Muscle layer of colon (tissue), 2 donors: ENCODE measurements at regions not wholly inside any gene's neighbourhood (a gene's known extent, or its start where the extent isn't known, plus 50 kb on each side); places are given as distances from the start of the nearest gene placed in this dataset.

Experiments
- H3K27ac ChIP-seq: one replicate; pipeline ENCODE4 v1.7.0; 2013; ENCODE audit warnings: low read depth, mild to moderate bottlenecking, low read length, moderate library complexity
- H3K27me3 ChIP-seq, 2 donors: one replicate each; pipeline ENCODE4 v1.7.0; 2013; ENCODE audit warnings: low read length in 2 of 2, mild to moderate bottlenecking in 2 of 2; ENCODE audit not compliant: insufficient read depth in 2 of 2, control insufficient read depth in 1 of 2
- H3K36me3 ChIP-seq: one replicate; pipeline ENCODE4 v1.7.0; 2013; ENCODE audit warnings: mild to moderate bottlenecking, low read length; ENCODE audit not compliant: insufficient read depth
- H3K4me1 ChIP-seq: one replicate; pipeline ENCODE4 v1.7.0; 2013; ENCODE audit warnings: mild to moderate bottlenecking, low read length; ENCODE audit not compliant: insufficient read depth
- H3K4me3 ChIP-seq, 2 donors: one replicate each; pipeline ENCODE4 v1.7.0; 2013; ENCODE audit warnings: low read length in 2 of 2, low read depth in 1 of 2, mild to moderate bottlenecking in 1 of 2, moderate library complexity in 1 of 2
- H3K9ac ChIP-seq: one replicate; pipeline ENCODE4 v1.7.0; 2013; ENCODE audit warnings: low read length
- H3K9me3 ChIP-seq: one replicate; pipeline ENCODE4 v1.7.0; 2013; ENCODE audit warnings: mild to moderate bottlenecking, low read length
- donor health status: abdominal sarcoma.
- donor health status: Adenocarcinoma of cecum.

DNA sequence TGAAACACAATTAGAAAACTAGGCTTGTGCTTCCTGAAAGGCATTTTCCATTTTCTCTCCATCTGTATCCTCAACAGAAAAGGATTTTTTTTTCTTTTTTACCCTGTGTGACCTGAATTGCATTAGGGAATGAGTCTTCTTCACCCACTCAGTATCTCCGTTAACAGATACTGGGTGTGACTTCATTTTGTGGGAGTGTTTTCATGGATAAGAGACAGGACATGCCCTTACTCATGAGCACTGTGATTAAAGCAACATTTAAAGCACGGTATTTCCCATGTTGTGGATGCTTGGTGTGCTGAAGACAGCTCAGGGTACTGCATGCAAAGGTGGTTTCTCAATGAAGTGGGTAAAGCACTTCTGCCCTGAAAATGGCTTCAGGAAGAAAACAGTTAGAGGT lies 1397.3 kb upstream of the TMEM132C start:
- Histone ChIP-seq H3K4me3 (no peak overlapping the region), H3K36me3 (no peaks in the 10 kb centered on the region), H3K27me3 (no peaks in the 10 kb centered on the region), H3K9me3 (no peaks in the 10 kb centered on the region), H3K27ac (no peak overlapping the region), H3K4me1 (no peaks in the 10 kb centered on the region), H3K9ac (no peak overlapping the region)

DNA sequence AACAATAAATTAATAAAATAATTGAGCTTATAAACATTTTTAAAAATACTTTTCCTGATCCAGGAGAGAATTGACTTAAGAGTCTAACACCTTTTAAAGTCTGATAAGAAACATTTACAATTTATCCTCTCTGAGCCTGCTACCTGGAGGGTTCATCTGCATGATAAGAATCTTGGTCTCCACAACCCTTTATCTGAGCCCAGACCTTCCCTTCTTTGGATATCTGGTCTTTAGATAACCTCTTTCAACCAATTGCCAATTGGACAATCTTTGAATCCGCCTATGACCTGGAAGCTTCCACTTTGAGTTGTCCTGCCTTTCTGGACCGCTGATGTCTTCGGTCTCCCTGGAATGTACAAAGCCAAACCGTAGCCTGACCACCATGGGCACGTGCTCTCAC lies 1393.3 kb upstream of the TMEM132C start:
- no peak overlapping the region for H3K9ac ChIP-seq
- no peaks in the 10 kb centered on the region for H3K4me1 ChIP-seq
- H3K36me3 ChIP-seq = no peaks in the 10 kb centered on the region
- no peaks in the 10 kb centered on the region for H3K9me3 ChIP-seq
- no peak overlapping the region for H3K4me3 ChIP-seq
- no peak overlapping the region for H3K27ac ChIP-seq
- H3K27me3 ChIP-seq = no peaks in the 10 kb centered on the region

DNA sequence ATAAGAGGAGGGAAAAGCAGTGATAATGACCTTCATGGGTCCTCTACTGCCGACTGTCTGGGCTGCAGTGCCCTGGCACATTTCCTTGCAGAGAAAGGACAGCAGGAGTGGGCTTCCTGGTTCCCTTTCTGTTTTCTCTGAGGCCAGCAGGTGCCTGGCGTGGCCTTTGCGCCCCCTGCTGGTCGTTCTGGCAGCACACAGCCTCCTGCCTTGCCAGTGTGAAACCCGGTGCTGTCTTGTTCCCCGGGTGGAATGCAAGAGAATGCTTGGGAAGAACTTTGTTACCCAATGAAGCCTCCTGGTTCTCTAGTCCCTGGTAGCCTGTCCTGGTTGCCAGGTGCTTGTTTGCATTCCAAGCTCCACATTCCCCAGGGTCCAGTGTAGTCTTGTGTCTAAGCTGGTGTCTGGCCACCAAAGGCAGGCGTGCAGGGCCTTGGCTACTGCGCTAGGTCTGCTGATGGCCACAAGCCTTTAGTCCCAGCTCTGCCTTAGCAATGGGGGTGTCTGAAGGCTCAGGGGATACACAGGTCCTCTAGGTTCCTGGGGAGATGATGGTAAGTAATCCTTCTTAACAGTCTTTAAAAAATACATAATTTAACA lies 1392.4 kb upstream of the TMEM132C start:
- Histone ChIP-seq H3K9ac (no peak overlapping the region), H3K4me1 (no peaks in the 10 kb centered on the region), H3K27ac (no peak overlapping the region), H3K4me3 (no peak overlapping the region), H3K9me3 (no peaks in the 10 kb centered on the region), H3K27me3 (no peaks in the 10 kb centered on the region), H3K36me3 (no peaks in the 10 kb centered on the region)

DNA sequence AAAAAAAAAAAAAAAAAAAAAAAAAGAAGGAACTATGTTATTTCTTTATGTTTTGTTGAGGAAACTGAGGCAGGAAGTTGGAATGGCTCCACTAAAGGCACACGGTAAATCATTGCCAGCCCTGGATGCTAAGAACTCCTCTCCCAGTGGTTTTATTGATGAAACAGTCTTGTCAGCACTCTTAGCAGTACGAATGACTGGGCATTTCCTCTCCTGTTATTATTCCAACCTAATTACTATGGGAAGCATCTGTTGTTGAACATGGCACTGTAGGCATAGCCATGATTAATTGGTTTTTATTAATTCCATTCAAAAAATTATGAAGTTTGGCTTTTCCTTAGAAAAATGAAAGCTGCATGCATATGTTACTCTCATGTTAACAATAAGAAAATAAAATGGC lies 1387.1 kb upstream of the TMEM132C start:
- Histone ChIP-seq H3K9ac (no peak overlapping the region), H3K27me3 (no peaks in the 10 kb centered on the region), H3K9me3 (no peaks in the 10 kb centered on the region), H3K4me3 (no peak overlapping the region), H3K27ac (no peak overlapping the region), H3K4me1 (peaks cover 12% of the 10 kb centered on the region), H3K36me3 (no peaks in the 10 kb centered on the region)

DNA sequence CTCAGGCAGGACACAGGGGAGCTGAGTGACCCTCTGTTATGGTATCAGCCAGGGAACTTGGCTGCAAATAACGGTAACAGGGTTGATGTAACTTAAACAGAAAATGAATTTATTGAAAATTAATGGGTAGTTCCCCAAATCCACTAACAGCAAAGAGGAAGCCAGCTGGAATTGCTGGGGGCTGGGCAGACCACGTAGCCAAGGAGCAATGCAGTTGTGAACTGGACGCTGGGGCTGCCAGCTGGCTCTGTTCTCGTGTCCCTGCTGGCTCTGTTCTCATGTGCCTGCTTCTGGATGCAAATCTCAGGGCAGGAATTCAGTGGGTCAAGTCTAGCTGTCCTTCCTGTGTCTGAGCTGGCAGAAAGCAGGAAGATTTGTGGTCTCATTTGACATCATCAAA lies 1383.3 kb upstream of the TMEM132C start:
- no peaks in the 10 kb centered on the region for H3K36me3 ChIP-seq
- no peaks in the 10 kb centered on the region for H3K27me3 ChIP-seq
- peaks cover 12% of the 10 kb centered on the region for H3K4me1 ChIP-seq
- H3K27ac ChIP-seq = no peak overlapping the region
- no peak overlapping the region for H3K9ac ChIP-seq
- no peaks in the 10 kb centered on the region for H3K9me3 ChIP-seq
- no peak overlapping the region for H3K4me3 ChIP-seq

DNA sequence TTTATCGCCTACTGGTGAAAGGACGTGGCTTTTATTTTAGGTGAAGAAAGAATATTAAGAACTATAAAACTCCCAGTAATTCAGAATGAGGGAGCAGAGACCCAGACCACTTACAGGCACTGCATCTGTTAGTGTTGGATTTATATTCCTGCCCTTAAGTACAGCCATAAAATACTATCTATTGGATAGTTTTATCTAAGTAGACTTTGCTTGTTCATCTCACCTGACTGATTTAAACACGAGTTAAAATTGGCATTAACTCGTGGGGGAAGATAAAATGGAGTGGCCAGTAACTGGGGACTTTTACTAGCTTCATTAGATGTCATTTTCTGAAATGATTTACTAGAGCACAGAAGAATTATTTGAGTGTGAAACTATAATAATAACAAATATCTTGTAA lies 1377.5 kb upstream of the TMEM132C start:
- no peak overlapping the region for H3K4me3 ChIP-seq
- no peaks in the 10 kb centered on the region for H3K36me3 ChIP-seq
- no peaks in the 10 kb centered on the region for H3K9me3 ChIP-seq
- peaks cover under 1% of the 10 kb centered on the region for H3K4me1 ChIP-seq
- H3K27ac ChIP-seq = no peak overlapping the region
- no peaks in the 10 kb centered on the region for H3K27me3 ChIP-seq
- no peak overlapping the region for H3K9ac ChIP-seq

DNA sequence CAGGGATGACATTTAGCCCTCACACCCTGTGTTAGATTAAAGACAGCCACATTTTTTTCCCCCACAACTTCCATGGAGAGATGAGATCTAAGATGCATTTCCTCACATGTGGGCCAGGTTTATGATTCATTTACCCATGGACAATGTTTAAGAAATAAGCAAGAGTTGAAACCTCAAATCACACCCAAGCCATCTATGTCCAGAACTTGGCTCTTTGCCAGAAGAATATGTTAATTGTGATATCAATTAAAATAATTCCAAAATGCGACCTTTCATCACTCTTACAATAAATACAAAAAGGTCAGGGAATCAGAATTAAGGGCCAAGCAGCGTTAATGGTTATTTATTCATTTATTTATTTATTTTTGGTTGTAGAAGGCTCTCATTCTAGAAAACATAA lies 1376.9 kb upstream of the TMEM132C start:
- Histone ChIP-seq H3K9ac (no peak overlapping the region), H3K9me3 (no peaks in the 10 kb centered on the region), H3K27ac (no peak overlapping the region), H3K4me3 (no peak overlapping the region), H3K4me1 (no peaks in the 10 kb centered on the region), H3K36me3 (no peaks in the 10 kb centered on the region), H3K27me3 (no peaks in the 10 kb centered on the region)

DNA sequence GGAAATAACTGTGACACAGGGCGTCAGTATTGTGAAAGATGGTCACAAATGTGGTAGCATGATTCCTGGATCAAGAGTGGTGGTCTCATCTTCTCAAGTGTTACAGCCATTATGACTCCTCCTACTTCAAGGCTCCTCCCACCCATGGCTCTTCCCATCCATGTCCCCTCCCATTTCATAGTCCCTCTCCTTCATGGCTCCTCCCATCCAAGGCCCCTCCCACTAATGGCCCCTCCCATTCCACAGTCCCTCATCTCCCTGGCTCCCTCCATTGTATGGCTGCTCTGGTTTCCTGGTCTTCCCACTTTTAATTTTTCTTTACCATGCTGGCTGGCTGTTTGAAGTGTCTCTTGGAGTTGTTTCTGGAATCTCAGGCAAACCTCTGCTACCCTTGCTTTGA lies 1375.2 kb upstream of the TMEM132C start:
- no peak overlapping the region for H3K9ac ChIP-seq
- no peak overlapping the region for H3K4me3 ChIP-seq
- no peaks in the 10 kb centered on the region for H3K4me1 ChIP-seq
- no peak overlapping the region for H3K27ac ChIP-seq
- no peaks in the 10 kb centered on the region for H3K27me3 ChIP-seq
- H3K36me3 ChIP-seq = no peaks in the 10 kb centered on the region
- no peaks in the 10 kb centered on the region for H3K9me3 ChIP-seq

DNA sequence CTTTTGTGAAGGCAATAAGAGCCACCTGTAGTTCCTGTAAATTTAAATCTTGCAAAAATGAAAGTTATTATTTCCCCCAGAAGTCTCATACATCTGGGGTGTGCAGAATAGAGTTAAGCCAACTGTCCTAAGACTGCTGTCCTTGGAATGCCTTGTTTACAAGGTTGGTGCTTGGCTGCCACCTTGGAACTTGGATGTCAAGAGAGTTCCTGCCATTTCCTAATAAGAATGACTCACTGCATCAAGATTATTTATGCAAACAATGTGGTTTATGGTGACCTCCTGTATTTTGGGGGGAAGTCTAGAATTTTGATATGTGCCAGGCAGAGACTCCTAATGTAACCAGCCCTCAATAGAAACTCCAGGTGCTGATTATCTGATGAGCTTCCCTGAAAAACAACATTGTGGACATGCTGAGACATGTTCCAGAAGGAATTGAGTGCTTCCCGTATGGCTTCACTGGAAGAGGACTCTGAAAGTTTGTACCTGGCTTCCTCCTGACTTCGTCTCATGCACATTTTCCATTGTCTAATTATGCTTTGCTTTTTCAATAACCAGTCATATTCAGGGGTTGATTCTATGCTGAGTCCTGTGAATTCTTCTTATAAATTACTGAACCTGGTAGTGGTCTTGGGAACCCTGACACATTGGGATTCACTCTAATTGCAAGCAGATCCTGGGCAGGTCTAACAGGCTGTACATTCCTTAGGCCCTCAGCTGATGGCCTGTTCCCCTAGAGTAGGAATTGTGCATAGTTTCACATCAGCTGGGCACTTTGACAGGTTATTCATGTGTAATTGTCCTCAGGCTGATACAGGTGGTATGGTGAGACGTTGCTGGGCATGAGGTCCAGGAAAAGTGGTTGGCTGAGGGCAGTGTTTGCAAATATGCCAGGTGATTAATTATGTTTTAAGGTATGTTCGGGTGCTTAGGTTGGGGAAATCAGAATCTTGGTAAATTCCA lies 1370.7 kb upstream of the TMEM132C start:
- no peaks in the 10 kb centered on the region for H3K9me3 ChIP-seq
- H3K27me3 ChIP-seq = no peaks in the 10 kb centered on the region
- no peaks in the 10 kb centered on the region for H3K4me1 ChIP-seq
- no peak overlapping the region for H3K27ac ChIP-seq
- H3K9ac ChIP-seq = no peak overlapping the region
- no peak overlapping the region for H3K4me3 ChIP-seq
- H3K36me3 ChIP-seq = no peaks in the 10 kb centered on the region

DNA sequence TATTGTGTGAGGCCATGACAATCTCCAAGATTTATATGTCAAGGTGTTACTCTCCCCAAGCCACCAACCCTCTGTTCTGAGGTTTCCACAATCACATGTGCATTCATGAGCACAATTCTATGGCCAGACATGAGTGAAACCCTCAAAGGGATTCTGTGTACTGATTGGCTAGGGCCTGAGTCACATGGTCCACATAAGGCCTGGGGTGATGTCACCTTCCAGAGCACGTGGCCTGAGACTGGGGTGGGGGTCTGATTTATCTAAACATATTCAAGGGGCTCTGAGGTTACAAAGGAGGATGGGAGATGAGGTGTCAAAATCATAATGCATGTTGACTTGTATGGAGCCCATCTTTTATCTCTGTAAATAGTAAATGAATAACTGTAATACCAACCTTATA lies 1369.9 kb upstream of the TMEM132C start:
- Histone ChIP-seq H3K27me3 (no peaks in the 10 kb centered on the region), H3K9me3 (no peaks in the 10 kb centered on the region), H3K9ac (no peak overlapping the region), H3K4me3 (no peak overlapping the region), H3K4me1 (no peaks in the 10 kb centered on the region), H3K27ac (no peak overlapping the region), H3K36me3 (no peaks in the 10 kb centered on the region)

DNA sequence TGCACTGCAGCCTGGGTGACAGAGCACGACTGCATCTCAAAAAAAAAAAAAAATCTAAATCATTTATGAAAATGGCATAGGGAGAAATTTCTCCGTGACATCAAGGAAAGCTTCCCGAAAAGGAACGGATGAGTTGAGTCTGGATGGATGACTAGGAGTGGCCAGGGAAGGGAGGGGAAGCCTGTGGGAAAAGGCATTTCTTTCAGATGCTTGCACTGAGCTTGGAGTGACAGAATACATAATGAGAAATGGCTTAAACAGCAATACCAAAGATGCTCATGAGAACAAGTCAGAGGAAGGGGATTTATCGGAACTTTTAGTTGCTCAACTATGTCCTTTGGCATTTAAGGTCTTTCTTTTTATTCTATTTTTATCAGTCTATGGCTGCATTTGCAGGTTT lies 1369.2 kb upstream of the TMEM132C start:
- H3K9me3 ChIP-seq = no peaks in the 10 kb centered on the region
- no peaks in the 10 kb centered on the region for H3K4me1 ChIP-seq
- no peaks in the 10 kb centered on the region for H3K27me3 ChIP-seq
- no peaks in the 10 kb centered on the region for H3K36me3 ChIP-seq
- no peak overlapping the region for H3K9ac ChIP-seq
- H3K4me3 ChIP-seq = no peak overlapping the region
- H3K27ac ChIP-seq = no peak overlapping the region

DNA sequence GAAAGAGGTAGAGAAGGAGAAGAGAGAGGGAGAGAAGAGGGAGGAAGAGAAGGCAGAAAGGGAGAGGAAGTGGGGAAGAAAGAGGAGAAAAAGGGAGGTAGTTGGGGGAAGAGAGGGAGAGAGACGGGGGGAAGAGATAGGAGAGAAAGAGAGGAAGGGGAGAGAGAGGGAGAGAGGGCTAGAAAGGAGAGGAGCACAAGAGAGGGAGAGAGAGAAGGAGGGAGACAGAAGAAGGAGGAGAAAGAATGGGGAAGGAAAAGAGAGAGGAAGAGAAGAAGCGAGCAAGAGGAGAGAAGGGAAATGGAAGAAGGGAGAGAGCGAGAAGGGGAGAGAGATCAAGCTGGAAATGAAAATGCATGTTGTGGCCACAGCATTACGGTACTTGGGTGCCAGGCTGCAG lies 1368.4 kb upstream of the TMEM132C start:
- H3K27ac ChIP-seq = no peak overlapping the region
- no peak overlapping the region for H3K4me3 ChIP-seq

More for the DNA sequence above, 1368.4 kb upstream of the TMEM132C start:
- Histone ChIP-seq H3K27me3 (no peaks in the 10 kb centered on the region), H3K9ac (no peak overlapping the region), H3K9me3 (no peaks in the 10 kb centered on the region), H3K4me1 (no peaks in the 10 kb centered on the region), H3K36me3 (no peaks in the 10 kb centered on the region)
